Loucy (cell line): ENCODE measurements at regions not wholly inside any gene's neighbourhood (a gene's known extent, or its start where the extent isn't known, plus 50 kb on each side); places are given as distances from the start of the nearest gene placed in this dataset.

Source experiments
- EZH2phosphoT487 ChIP-seq: fragments of 200-600 bp; IDR thresholded peaks from 2 replicates; pipeline ENCODE4 v1.6.1; 2018; ENCODE audit warnings: antibody characterized with exemption, mild to moderate bottlenecking, moderate library complexity, borderline replicate concordance
- TF ChIP-seq, protein P1 (sequence below): fragments of 200-600 bp; sonication (generic); conservative IDR thresholded peaks from 2 replicates; pipeline ENCODE4 v1.5.1; 2014; ENCODE audit warnings: mild to moderate bottlenecking, antibody characterized with exemption, low read length

DNA sequence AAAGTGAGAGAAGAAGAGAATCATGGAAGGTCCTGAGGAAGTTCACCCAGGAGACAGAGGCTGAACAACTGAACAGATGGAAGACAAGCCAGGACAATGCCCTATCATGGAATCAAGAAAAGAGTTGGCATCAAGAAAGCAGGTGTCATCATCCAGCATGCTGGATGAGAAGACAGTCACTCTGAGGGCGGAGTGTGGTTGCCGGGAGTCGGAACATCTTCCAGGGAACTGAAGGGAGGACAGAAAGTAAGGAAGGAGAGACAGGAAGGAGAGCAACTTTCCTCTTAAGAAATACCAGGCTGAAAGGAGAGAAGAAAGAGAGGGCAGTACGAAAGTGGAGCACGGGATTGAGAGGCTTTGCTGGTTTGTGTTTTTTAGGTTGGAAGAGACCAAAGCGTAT is 654.5 kb upstream of the CELF2 start:
- TF ChIP-seq, protein P1, sequence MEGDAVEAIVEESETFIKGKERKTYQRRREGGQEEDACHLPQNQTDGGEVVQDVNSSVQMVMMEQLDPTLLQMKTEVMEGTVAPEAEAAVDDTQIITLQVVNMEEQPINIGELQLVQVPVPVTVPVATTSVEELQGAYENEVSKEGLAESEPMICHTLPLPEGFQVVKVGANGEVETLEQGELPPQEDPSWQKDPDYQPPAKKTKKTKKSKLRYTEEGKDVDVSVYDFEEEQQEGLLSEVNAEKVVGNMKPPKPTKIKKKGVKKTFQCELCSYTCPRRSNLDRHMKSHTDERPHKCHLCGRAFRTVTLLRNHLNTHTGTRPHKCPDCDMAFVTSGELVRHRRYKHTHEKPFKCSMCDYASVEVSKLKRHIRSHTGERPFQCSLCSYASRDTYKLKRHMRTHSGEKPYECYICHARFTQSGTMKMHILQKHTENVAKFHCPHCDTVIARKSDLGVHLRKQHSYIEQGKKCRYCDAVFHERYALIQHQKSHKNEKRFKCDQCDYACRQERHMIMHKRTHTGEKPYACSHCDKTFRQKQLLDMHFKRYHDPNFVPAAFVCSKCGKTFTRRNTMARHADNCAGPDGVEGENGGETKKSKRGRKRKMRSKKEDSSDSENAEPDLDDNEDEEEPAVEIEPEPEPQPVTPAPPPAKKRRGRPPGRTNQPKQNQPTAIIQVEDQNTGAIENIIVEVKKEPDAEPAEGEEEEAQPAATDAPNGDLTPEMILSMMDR: no peak
- TF ChIP-seq EZH2phosphoT487: no peak
